Stomach smooth muscle (tissue), 2 donors: ENCODE measurements at regions not wholly inside any gene's neighbourhood (a gene's known extent, or its start where the extent isn't known, plus 50 kb on each side); places are given as distances from the start of the nearest gene placed in this dataset.
"Not testable (repeated sequence)": the region's sequence is repeated elsewhere in the genome, so short reads cannot be mapped to it uniquely, and the experiment has no call there.

Experiments used
- H3K27ac ChIP-seq: one replicate; pipeline ENCODE4 v1.7.0; 2013; ENCODE audit warnings: mild to moderate bottlenecking, low read length, inconsistent platforms
- H3K27me3 ChIP-seq, 2 donors: one replicate each; pipeline ENCODE4 v1.7.0; 2013; ENCODE audit warnings: low read length in 2 of 2; ENCODE audit not compliant: insufficient read depth in 2 of 2, control insufficient read depth in 1 of 2
- H3K36me3 ChIP-seq, 2 donors: one replicate each; pipeline ENCODE4 v1.7.0; 2013; ENCODE audit warnings: low read length in 2 of 2; ENCODE audit not compliant: control insufficient read depth in 2 of 2, insufficient read depth in 2 of 2
- H3K4me1 ChIP-seq: one replicate; pipeline ENCODE4 v1.7.0; 2013; ENCODE audit warnings: low read length; ENCODE audit not compliant: control insufficient read depth, insufficient read depth
- H3K4me3 ChIP-seq, 2 donors: one replicate each; pipeline ENCODE4 v1.7.0; 2013; ENCODE audit warnings: low read length in 2 of 2
- H3K9ac ChIP-seq, 2 donors: one replicate each; pipeline ENCODE4 v1.7.0; 2013; ENCODE audit warnings: low read length in 2 of 2, mild to moderate bottlenecking in 1 of 2
- H3K9me3 ChIP-seq, 2 donors: one replicate each; pipeline ENCODE4 v1.7.0; 2013; ENCODE audit warnings: low read length in 2 of 2; ENCODE audit not compliant: control insufficient read depth in 2 of 2
- donor health status: healthy.
- donor health status: Pancreatic carcinoma.

DNA sequence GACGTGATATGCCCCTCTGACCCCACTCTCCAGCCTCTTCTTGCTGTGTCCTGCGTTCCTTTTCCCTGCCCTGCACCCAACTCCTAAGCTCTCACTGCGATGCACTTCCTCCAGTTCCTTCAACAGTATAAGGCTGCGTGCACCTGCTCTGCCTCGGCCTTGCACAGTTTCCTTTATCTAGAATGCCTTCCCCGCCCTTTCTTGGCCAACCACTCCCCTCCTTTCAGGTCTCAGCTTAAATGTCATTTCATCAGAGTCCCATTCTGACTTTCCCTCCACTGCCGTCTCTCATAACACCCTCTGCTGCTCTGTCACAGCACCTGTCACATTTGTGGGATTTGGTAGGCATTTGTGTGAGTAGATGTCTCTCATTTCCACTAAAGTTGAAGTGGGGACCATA, 58.4 kb upstream of the NEIL3 start:
- Histone ChIP-seq H3K36me3 (no peaks in the 10 kb centered on the region), H3K27me3 (no peaks in the 10 kb centered on the region), H3K9me3 (no peaks in the 10 kb centered on the region), H3K9ac (no peak overlapping the region), H3K4me3 (no peak overlapping the region), H3K27ac (no peak overlapping the region), H3K4me1 (no peaks in the 10 kb centered on the region)

DNA sequence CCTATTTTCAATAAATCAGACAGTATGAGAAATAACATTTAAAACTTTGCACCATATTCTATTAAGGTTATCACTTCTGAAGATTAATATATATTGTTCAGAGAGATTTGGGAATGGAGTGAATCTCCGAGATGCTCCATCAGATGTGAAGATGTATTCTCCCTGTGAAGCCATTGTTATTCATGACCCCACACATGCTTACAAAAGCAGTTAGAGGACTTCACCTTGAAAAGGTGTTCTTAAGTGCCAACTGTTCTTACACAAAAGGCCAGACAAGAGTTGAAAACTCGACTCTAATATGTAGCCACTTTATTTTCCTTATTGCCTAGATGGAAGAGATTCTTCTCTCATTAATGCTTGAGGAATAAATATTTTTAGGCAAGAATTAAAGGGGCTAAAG, 54.3 kb upstream of the NEIL3 start:
- H3K4me3 ChIP-seq: no peak overlapping the region
- H3K27ac ChIP-seq: no peak overlapping the region
- no peaks in the 10 kb centered on the region for H3K27me3 ChIP-seq
- no peaks in the 10 kb centered on the region for H3K9me3 ChIP-seq
- no peaks in the 10 kb centered on the region for H3K36me3 ChIP-seq
- H3K4me1 ChIP-seq: no peaks in the 10 kb centered on the region
- no peak overlapping the region for H3K9ac ChIP-seq

DNA sequence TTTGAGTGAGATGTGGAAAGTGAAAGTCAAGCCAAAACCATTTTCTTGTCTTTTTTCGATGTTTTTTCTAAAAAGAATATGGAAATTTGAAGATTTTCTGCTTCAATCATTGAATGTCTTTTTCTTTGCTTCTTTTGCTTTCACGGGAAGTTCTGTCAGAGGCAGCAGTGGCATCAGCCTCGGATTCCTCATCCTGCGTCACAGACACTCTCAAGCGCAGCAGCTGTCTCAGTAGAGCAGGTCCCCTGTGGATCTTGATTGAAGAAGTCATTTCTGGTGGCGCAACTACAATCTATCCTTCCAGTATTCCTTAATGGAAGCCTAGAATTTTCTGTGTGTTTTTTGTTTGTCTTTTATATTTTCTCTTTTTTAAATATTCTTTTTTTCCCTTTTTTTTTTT, 52.7 kb upstream of the NEIL3 start:
- H3K36me3 ChIP-seq: no peaks in the 10 kb centered on the region
- H3K4me3 ChIP-seq: no peak overlapping the region
- H3K9me3 ChIP-seq: no peaks in the 10 kb centered on the region
- no peak overlapping the region for H3K9ac ChIP-seq
- no peaks in the 10 kb centered on the region for H3K27me3 ChIP-seq
- no peaks in the 10 kb centered on the region for H3K4me1 ChIP-seq
- H3K27ac ChIP-seq: no peak overlapping the region

DNA sequence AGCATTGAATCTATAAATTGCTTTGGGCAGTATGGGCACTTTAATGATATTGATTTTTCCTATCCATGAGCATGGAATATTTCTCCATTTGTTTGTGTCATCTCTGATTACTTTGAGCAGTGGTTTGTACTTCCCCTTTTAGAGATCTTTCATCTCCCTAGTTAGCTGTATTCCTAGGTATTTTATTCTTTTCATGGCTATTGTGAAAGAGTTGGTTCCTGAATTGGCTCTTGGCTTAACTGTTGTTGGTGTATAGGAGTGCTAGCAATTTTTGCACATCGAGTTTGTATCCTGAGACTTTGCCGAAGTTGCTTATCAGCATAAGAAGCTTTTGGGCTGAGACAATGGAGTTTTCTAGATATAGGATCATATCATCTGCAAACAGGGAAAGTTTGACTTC, 50.2 kb upstream of the NEIL3 start:
- not testable (repeated sequence) for H3K9ac ChIP-seq, H3K36me3 ChIP-seq, H3K4me1 ChIP-seq, H3K9me3 ChIP-seq, H3K27ac ChIP-seq, H3K27me3 ChIP-seq, H3K4me3 ChIP-seq
